ENCODE measurements at regions not wholly inside any gene's neighbourhood (a gene's known extent, or its start where the extent isn't known, plus 50 kb on each side); places are given as distances from the start of the nearest gene placed in this dataset.

- no peak for TF ChIP-seq CTCF (IDR thresholded peaks at IDR 0.05)
- no peak for TF ChIP-seq ZFX (IDR thresholded peaks at IDR 0.05; ENCODE audit: borderline replicate concordance)
Measured at GRCh38 chr19:30297969-30298368, 74.2 kb upstream of the ZNF536 start.

GRCh38 chr19:30303131-30303654 is 69.0 kb upstream of the ZNF536 start:
- TF ChIP-seq ZFX (IDR thresholded peaks at IDR 0.05; ENCODE audit: borderline replicate concordance) (no peak), CTCF (IDR thresholded peaks at IDR 0.05) (no peak)
- H3K27ac ChIP-seq = no peak overlapping the region

More at GRCh38 chr19:30297969-30298368, 74.2 kb upstream of the ZNF536 start:
- H3K27ac ChIP-seq = no peak overlapping the region

GRCh38 chr19:30304540-30304939 is 67.6 kb upstream of the ZNF536 start:
- H3K27ac ChIP-seq = no peak overlapping the region
- TF ChIP-seq ZFX (IDR thresholded peaks at IDR 0.05; ENCODE audit: borderline replicate concordance) = no peak
- TF ChIP-seq CTCF (IDR thresholded peaks at IDR 0.05) = no peak

- TF ChIP-seq ZFX (IDR thresholded peaks at IDR 0.05; ENCODE audit: borderline replicate concordance) (no peak), CTCF (IDR thresholded peaks at IDR 0.05) (no peak)
- H3K27ac ChIP-seq = no peak overlapping the region
Measured at GRCh38 chr19:30305346-30306060, 66.7 kb upstream of the ZNF536 start.

- H3K27ac ChIP-seq = no peak overlapping the region
- no peak for TF ChIP-seq ZFX (IDR thresholded peaks at IDR 0.05; ENCODE audit: borderline replicate concordance)
- TF ChIP-seq CTCF (IDR thresholded peaks at IDR 0.05) = no peak
Measured at GRCh38 chr19:30307191-30307974, 64.8 kb upstream of the ZNF536 start.

GRCh38 chr19:30309176-30309575 is 63.0 kb upstream of the ZNF536 start:
- no peak for TF ChIP-seq ZFX (IDR thresholded peaks at IDR 0.05; ENCODE audit: borderline replicate concordance)
- no peak for TF ChIP-seq CTCF (IDR thresholded peaks at IDR 0.05)
- no peak overlapping the region for H3K27ac ChIP-seq
